VCaP (cell line): ENCODE measurements at regions not wholly inside any gene's neighbourhood (a gene's known extent, or its start where the extent isn't known, plus 50 kb on each side); places are given as distances from the start of the nearest gene placed in this dataset.
A peak's percentile ranks its signal among the peaks of the same experiment; 100 is the strongest.

Source experiments
- H3K27ac ChIP-seq: fragments of 450-650 bp; 2 replicates; pipeline ENCODE4 v1.5.1; 2017
- TF ChIP-seq, protein P1 (sequence below): fragments of 450-650 bp; conservative IDR thresholded peaks from 2 replicates; pipeline ENCODE4 v1.5.1; 2017; ENCODE audit warnings: mild to moderate bottlenecking, moderate library complexity

- H3K27ac ChIP-seq, result no peak overlapping the region
- TF ChIP-seq, protein P1, sequence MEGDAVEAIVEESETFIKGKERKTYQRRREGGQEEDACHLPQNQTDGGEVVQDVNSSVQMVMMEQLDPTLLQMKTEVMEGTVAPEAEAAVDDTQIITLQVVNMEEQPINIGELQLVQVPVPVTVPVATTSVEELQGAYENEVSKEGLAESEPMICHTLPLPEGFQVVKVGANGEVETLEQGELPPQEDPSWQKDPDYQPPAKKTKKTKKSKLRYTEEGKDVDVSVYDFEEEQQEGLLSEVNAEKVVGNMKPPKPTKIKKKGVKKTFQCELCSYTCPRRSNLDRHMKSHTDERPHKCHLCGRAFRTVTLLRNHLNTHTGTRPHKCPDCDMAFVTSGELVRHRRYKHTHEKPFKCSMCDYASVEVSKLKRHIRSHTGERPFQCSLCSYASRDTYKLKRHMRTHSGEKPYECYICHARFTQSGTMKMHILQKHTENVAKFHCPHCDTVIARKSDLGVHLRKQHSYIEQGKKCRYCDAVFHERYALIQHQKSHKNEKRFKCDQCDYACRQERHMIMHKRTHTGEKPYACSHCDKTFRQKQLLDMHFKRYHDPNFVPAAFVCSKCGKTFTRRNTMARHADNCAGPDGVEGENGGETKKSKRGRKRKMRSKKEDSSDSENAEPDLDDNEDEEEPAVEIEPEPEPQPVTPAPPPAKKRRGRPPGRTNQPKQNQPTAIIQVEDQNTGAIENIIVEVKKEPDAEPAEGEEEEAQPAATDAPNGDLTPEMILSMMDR, result no peak
These were observed 271.4 kb upstream of the NCKAP5 start for GRCh38 chr2:133839677-133840076.

DNA sequence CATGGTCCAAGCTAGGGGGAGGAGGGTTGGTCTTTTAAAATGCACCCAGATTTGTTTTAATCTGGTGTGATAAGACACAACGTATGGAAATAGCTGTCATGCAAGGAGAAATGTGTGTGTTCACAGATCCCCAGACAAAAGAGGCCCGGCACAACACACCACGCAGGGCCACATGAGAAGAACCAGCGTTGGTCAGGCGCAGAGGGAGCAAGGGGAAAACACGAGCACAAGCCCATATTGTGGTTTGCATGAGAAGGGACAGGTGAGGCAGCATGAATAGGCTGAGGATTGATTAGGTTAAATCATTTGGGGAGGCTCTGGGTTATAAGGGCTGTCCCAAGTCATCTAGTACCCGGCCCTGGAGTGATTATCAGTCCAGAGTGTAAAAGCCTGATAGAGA lies 272.5 kb upstream of the NCKAP5 start:
- TF ChIP-seq, protein P1, result no peak
- H3K27ac ChIP-seq, result no peak overlapping the region

DNA sequence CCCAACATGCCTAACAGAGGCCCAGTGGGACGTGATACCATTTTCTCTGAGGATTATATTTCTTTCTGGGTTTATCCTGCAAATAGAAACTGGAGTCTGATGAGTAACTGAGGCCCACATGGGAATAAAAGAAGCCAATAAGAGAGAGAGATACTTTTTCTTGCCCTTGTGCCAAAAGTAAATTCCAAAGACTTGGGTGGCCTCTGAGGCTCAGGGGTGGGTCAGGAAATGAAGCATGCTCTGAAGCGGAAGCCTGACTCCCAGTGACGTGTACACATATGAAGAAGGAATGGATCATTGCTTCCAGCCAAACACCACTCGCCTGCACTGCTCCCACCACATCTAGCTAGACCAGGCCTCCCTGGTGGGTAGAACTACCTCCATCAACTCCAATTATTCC lies 273.6 kb upstream of the NCKAP5 start:
- no peak overlapping the region for H3K27ac ChIP-seq
- TF ChIP-seq, protein P1, result no peak

DNA sequence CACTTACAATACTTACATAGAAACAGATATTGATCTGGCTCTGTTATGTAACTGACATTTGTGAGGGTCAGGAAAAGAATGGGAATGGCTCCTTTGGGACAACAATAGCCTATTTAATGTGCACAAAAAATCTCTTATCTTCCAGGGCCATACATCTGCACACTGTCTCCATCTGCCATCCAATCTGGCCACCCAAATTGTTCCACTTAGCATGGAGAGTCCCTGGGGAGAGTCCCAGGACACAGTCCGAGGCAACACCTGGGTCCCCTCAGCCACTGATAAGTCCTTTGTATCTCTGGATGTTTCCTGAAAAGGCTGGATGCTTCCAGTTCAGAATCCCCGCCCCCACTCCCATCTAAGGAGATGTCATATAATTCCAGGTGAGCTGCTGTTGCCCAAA lies 274.2 kb upstream of the NCKAP5 start:
- H3K27ac ChIP-seq, result no peak overlapping the region
- TF ChIP-seq, protein P1, result no peak

- no peak overlapping the region for H3K27ac ChIP-seq
- TF ChIP-seq, protein P1, result no peak
These were observed 274.8 kb upstream of the NCKAP5 start for GRCh38 chr2:133843091-133843490.

GRCh38 chr2:133843551-133843950 lies 275.3 kb upstream of the NCKAP5 start:
- TF ChIP-seq, protein P1, result no peak
- no peak overlapping the region for H3K27ac ChIP-seq

- TF ChIP-seq, protein P1, result peak; percentile 82
- no peak overlapping the region for H3K27ac ChIP-seq
These were observed 276.1 kb upstream of the NCKAP5 start for GRCh38 chr2:133844214-133844892.
